ENCODE measurements at regions not wholly inside any gene's neighbourhood (a gene's known extent, or its start where the extent isn't known, plus 50 kb on each side); places are given as distances from the start of the nearest gene placed in this dataset.

DNA sequence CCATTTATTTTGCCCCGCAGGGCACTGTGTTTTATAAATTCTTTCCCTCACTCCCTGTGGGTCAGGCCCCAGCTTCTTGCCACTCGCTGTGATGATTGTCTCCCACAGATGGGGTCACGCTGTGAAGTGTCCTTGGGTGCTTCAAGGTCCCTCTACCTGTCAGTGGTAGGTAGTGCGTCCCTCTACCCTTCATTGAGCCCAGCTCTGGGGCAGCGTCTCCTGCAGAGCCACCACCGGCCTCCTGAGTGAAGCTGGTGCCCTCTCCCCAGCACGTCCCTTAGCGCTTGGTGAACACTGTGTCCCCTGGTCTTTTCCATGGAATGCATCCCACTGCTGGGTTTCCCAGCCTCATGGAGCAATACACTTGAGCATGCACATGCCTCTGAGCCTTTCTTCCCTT lies 108.2 kb downstream of the NRN1 start:
- Mint-ChIP-seq H3K4me3 (ENCODE audit: unreplicated experiment) (no peak overlapping the region), H3K27me3 (ENCODE audit: insufficient read depth, unreplicated experiment) (no peaks in the 10 kb centered on the region), H3K4me1 (ENCODE audit: insufficient read depth, unreplicated experiment) (no peaks in the 10 kb centered on the region), H3K27ac (ENCODE audit: low read depth, unreplicated experiment) (no peak overlapping the region), H3K9me3 (ENCODE audit: unreplicated experiment) (no peaks in the 10 kb centered on the region), H3K36me3 (ENCODE audit: insufficient read depth, unreplicated experiment) (no peaks in the 10 kb centered on the region)
- POLR2A ChIA-PET = interaction anchor here (0.6 kb wide), 1 partner anchor 106 kb away, joined by 3 read pairs; no protein-coding TSS in a partner anchor
- TF ChIP-seq CTCF (IDR thresholded peaks at IDR 0.05; ENCODE audit: unreplicated experiment) = no peak
- BruUV-seq (replicated peaks) = no TSS peak
- DNase-seq (ENCODE audit: unreplicated experiment) = no peak
- CTCF ChIA-PET = no interaction called here
- intact Hi-C loops (cut with micrococcal nuclease) = no loop called here

DNA sequence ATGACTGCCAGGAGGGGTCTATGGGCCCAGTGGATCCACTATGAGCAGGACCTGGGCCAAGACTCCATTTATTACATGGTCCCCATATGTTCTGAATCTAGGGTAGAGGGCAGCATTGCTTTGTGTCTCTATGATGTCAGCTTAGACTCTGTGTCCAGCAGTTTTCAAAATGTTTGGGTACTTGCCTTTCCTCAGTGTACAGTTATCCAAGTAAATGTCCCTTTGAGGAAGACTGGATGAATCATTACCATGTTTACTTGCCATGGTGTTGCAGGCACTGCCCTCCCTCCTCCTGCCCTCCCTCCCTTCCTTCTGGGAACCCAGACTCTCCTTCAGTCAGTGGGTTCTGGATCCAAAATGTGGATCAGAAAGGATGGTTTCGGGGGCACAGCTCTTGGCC lies 108.6 kb downstream of the NRN1 start:
- CTCF ChIA-PET = no interaction called here
- Mint-ChIP-seq H3K9me3 (ENCODE audit: unreplicated experiment) (no peaks in the 10 kb centered on the region), H3K4me3 (ENCODE audit: unreplicated experiment) (no peak overlapping the region), H3K4me1 (ENCODE audit: insufficient read depth, unreplicated experiment) (no peaks in the 10 kb centered on the region), H3K36me3 (ENCODE audit: insufficient read depth, unreplicated experiment) (no peaks in the 10 kb centered on the region), H3K27me3 (ENCODE audit: insufficient read depth, unreplicated experiment) (no peaks in the 10 kb centered on the region), H3K27ac (ENCODE audit: low read depth, unreplicated experiment) (no peak overlapping the region)
- POLR2A ChIA-PET = no interaction called here
- TF ChIP-seq CTCF (IDR thresholded peaks at IDR 0.05; ENCODE audit: unreplicated experiment) = no peak
- intact Hi-C loops (cut with micrococcal nuclease) = no loop called here
- no peak for DNase-seq (ENCODE audit: unreplicated experiment)
- no TSS peak for BruUV-seq (replicated peaks)

DNA sequence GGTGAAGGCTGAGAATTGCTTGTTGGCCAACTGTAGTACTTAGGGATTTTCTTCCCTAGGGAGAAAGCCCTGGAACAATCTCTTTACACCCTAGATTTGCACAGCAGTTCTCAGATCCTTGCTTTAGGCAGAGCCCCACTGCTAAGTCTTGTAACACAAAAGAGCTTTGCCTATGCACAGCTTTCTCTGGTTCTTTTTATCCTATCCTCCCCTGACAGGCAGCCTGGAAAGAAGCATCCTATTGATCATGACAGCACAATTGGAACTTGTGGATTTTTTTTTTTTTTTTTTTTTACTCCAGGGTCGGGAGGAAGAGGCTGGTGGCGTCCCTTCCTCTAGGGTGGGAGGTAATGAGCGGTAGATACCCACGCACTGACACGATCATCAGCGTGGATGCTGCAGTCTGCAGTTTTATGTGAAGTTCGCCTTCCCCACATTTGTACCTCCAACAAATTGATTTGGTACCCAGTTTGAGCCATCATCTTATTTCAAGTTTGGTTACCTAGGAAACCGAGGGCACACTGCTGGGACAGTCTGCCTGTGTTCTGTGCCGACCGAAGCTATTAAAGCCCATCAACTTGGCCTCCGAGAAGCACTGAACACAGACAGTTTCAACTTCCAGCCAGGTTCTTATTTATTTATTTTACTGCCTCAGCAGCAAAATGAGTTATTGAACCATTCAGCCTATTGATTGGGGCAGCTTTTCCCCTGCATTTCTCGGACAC lies 110.1 kb downstream of the NRN1 start:
- no peak for TF ChIP-seq CTCF (IDR thresholded peaks at IDR 0.05; ENCODE audit: unreplicated experiment)
- Mint-ChIP-seq H3K27ac (ENCODE audit: low read depth, unreplicated experiment) (no peak overlapping the region), H3K9me3 (ENCODE audit: unreplicated experiment) (no peaks in the 10 kb centered on the region), H3K27me3 (ENCODE audit: insufficient read depth, unreplicated experiment) (no peaks in the 10 kb centered on the region), H3K4me3 (ENCODE audit: unreplicated experiment) (no peak overlapping the region), H3K4me1 (ENCODE audit: insufficient read depth, unreplicated experiment) (no peaks in the 10 kb centered on the region), H3K36me3 (ENCODE audit: insufficient read depth, unreplicated experiment) (no peaks in the 10 kb centered on the region)
- intact Hi-C loops (cut with micrococcal nuclease) = no loop called here
- ChIA-PET POLR2A (no interaction called here), CTCF (no interaction called here)
- DNase-seq (ENCODE audit: unreplicated experiment) = no peak
- no TSS peak for BruUV-seq (replicated peaks)

DNA sequence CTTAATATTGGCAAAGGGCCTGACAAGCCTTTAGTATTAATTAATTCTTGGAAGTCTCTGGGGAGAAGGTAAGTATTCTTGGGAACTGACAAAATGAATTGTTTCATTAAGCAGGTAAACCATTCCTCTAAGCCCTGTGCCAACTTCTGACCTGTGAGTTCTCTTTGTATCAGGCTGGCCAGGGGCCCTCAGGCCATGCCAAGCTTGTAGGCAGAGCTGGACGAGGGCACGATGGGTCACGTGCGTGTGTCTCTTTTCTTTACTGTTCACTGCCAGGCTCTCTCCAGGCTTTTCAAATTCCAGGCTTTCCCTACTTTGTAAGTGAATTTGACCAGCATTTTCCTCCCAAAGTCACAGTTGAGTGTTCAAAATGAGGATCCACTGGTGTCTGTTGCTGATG lies 112.4 kb downstream of the NRN1 start:
- BruUV-seq (replicated peaks) = no TSS peak

More for the DNA sequence above, 112.4 kb downstream of the NRN1 start:
- Mint-ChIP-seq H3K4me1 (ENCODE audit: insufficient read depth, unreplicated experiment) (no peaks in the 10 kb centered on the region), H3K36me3 (ENCODE audit: insufficient read depth, unreplicated experiment) (no peaks in the 10 kb centered on the region), H3K9me3 (ENCODE audit: unreplicated experiment) (no peaks in the 10 kb centered on the region), H3K27ac (ENCODE audit: low read depth, unreplicated experiment) (no peak overlapping the region), H3K4me3 (ENCODE audit: unreplicated experiment) (no peak overlapping the region), H3K27me3 (ENCODE audit: insufficient read depth, unreplicated experiment) (no peaks in the 10 kb centered on the region)
- no peak for TF ChIP-seq CTCF (IDR thresholded peaks at IDR 0.05; ENCODE audit: unreplicated experiment)
- intact Hi-C loops (cut with micrococcal nuclease) = loop anchor here (5.0 kb wide), 1 partner anchor 422 kb away; no protein-coding TSS in a partner anchor
- no peak for DNase-seq (ENCODE audit: unreplicated experiment)
- ChIA-PET CTCF (interaction anchor here (0.6 kb wide), 1 partner anchor 31 kb away, joined by 3 read pairs; no protein-coding TSS in a partner anchor), POLR2A (interaction anchor here (0.7 kb wide), 1 partner anchor 28 kb away, joined by 3 read pairs; no protein-coding TSS in a partner anchor)
